ENCODE measurements at regions not wholly inside any gene's neighbourhood (a gene's known extent, or its start where the extent isn't known, plus 50 kb on each side); places are given as distances from the start of the nearest gene placed in this dataset.
"Not testable (repeated sequence)": the region's sequence is repeated elsewhere in the genome, so short reads cannot be mapped to it uniquely, and the experiment has no call there.

DNA sequence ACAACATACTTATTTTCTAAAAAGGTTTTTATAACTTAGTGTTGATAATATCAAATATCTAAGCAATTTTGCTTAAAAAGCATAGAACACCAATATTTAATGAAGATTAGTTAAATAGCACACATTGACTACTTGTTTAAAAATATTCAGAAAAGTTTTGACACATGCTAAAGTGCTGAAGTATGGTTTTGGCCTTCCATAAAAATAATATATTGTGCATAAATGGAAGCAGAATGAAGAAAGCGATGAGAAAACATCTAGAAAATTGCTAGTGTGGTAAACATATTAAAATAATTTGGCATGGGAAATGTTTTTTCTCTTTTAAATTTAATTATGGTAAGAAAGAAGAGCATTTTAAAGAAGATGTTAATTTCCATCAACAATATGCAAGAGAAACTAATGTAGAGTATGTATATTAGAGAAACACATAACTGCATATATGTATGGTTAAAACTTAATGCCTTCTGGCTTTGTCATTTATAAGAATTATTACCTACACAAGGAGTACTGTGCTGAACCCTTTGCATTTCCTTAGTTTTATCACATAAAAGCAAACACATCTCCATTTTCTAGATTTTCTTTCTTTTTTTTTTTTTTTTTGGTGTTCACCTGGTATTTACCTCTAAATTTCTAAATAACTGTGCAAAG is 921.0 kb upstream of the ADAMTS5 start:
- not testable (repeated sequence) for H3K36me3 ChIP-seq (ENCODE audit: insufficient read depth, low read length); H3K4me3 ChIP-seq (ENCODE audit: low read depth, low read length); H3K4me1 ChIP-seq (ENCODE audit: control insufficient read depth, insufficient read depth, low read length, unreplicated experiment); H2AFZ ChIP-seq (ENCODE audit: low read length, unreplicated experiment); H3K79me2 ChIP-seq (ENCODE audit: control insufficient read depth, insufficient read depth, low read length, unreplicated experiment); H3K27ac ChIP-seq (ENCODE audit: low read depth, low read length); H3K27me3 ChIP-seq (ENCODE audit: insufficient read depth, low read length)

DNA sequence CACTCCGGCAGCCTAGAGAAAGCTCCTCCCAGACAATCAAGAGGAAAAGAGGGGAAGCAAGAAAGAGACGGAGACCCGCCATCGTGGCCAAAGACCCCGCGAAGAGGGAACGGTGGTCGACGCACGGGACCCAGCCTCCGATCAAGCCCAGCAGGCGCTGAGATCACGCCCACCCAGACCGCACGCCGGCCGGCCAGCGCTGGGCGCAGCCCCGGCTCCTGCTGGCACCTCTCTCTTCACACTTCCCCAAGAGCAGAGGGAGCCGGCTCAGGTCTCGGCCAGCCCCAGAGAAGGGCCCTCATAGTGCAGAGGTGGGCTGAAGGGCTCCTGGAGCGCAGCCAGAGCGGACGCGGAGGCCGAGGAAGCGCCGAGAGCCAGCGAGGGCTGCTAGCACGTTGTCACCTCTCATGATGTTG is 918.4 kb upstream of the ADAMTS5 start:
- Histone ChIP-seq H2AFZ (ENCODE audit: low read length, unreplicated experiment) (no peak overlapping the region), H3K79me2 (ENCODE audit: control insufficient read depth, insufficient read depth, low read length, unreplicated experiment) (no peaks in the 10 kb centered on the region), H3K36me3 (ENCODE audit: insufficient read depth, low read length) (no peaks in the 10 kb centered on the region), H3K27ac (ENCODE audit: low read depth, low read length) (no peak overlapping the region), H3K4me3 (ENCODE audit: low read depth, low read length) (no peak overlapping the region), H3K27me3 (ENCODE audit: insufficient read depth, low read length) (no peaks in the 10 kb centered on the region), H3K4me1 (ENCODE audit: control insufficient read depth, insufficient read depth, low read length, unreplicated experiment) (no peaks in the 10 kb centered on the region)

DNA sequence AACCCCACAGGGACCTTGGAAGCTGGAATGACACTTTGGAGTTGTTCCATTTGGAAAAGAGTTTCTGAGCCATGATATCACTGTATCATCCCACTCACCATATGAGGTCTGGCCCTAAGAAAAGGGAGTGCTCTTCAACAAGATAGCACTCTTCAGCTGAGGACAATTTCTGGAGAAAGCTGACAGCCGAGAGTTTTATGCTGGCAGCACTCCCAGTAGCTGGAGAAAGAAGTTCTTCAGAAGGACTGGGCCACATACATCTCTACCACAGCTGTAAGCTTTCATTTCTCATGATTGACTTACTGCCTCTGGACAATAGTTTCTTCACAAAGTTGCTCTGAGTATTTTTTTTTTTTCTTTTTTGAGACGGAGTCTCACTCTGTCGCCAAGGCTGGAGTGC is 914.4 kb upstream of the ADAMTS5 start:
- not testable (repeated sequence) for H3K27ac ChIP-seq (ENCODE audit: low read depth, low read length)

DNA sequence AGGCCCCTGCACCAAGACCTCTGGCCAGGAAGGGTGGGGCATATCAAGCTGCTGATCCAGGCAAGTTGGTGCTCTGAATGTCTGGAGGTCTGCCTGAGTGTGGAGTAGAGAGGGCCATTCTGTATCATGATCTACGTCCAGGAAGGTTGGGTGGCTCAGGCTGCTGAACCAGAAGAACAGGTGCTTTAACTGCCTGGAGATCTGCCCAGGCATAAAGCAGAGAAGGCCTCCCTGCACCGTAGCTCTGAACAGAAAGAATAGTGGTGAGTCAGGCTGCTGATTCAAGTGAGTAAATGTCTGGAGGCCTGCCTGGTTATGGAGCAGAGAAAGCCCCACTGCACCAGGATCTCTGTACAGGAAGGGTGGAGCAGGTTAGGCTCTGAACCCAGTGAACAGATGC is 905.5 kb upstream of the ADAMTS5 start:
- not testable (repeated sequence) for H3K36me3 ChIP-seq (ENCODE audit: insufficient read depth, low read length); H3K4me1 ChIP-seq (ENCODE audit: control insufficient read depth, insufficient read depth, low read length, unreplicated experiment); H3K27ac ChIP-seq (ENCODE audit: low read depth, low read length); H3K27me3 ChIP-seq (ENCODE audit: insufficient read depth, low read length); H2AFZ ChIP-seq (ENCODE audit: low read length, unreplicated experiment); H3K4me3 ChIP-seq (ENCODE audit: low read depth, low read length); H3K79me2 ChIP-seq (ENCODE audit: control insufficient read depth, insufficient read depth, low read length, unreplicated experiment)

More for the DNA sequence above, 914.4 kb upstream of the ADAMTS5 start:
- not testable (repeated sequence) for H3K4me1 ChIP-seq (ENCODE audit: control insufficient read depth, insufficient read depth, low read length, unreplicated experiment); H2AFZ ChIP-seq (ENCODE audit: low read length, unreplicated experiment); H3K27me3 ChIP-seq (ENCODE audit: insufficient read depth, low read length); H3K4me3 ChIP-seq (ENCODE audit: low read depth, low read length); H3K36me3 ChIP-seq (ENCODE audit: insufficient read depth, low read length); H3K79me2 ChIP-seq (ENCODE audit: control insufficient read depth, insufficient read depth, low read length, unreplicated experiment)

DNA sequence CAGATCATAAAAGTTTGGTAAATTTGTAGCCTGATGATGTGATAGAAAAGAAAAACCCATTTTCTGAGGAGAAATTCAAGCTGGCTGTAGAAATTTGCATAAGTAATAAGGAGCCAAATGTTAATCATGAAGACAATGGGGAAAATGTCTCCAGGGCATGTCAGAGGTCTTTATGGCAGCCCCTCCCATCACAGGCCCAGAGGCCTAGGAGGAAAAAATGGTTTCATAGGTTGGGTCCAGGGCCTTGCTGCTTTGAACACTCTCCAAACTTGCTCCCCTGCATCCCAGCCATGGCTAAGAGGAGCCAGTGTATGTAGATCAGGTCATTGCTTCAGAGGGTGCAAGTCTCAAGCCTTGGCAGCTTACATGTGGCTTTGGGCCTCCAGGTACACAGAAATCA is 903.9 kb upstream of the ADAMTS5 start:
- H3K36me3 ChIP-seq (ENCODE audit: insufficient read depth, low read length); H3K27me3 ChIP-seq (ENCODE audit: insufficient read depth, low read length); H2AFZ ChIP-seq (ENCODE audit: low read length, unreplicated experiment); H3K27ac ChIP-seq (ENCODE audit: low read depth, low read length); H3K4me3 ChIP-seq (ENCODE audit: low read depth, low read length); H3K4me1 ChIP-seq (ENCODE audit: control insufficient read depth, insufficient read depth, low read length, unreplicated experiment); H3K79me2 ChIP-seq (ENCODE audit: control insufficient read depth, insufficient read depth, low read length, unreplicated experiment): not testable (repeated sequence)

DNA sequence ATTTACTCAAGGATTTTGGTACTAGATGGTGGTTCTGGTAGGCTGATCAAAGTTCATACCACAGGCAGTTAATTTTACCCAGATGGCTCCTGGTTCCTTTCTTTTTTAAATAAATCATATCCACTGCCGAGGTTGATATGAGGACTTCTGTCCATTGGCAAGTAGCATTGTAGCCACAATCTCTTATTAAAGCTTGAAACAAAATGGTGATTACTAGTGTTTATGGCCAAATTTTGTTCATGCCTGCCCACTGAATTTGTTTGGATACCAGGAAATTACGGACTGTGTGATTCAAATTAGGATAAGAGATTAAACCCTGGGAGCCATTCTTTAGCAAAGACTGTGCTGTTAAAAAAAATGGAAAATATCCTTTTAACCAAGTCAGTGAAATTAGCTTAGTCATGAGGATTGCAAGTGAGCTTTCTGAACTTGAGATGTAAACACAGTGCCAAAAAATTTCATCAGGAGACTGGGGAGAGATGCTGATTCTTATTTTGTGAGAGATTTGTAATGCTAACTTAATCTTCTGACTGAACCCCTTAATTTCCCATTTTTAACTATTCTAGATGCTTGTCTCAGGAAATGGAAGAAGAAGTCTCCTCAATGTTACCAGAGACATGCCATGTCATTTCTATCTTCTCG is 893.5 kb upstream of the ADAMTS5 start:
- H3K27ac ChIP-seq (ENCODE audit: low read depth, low read length) = peak overlapping the region; percentile 39; the same call in 1 of the 2 replicates
- not testable (repeated sequence) for H3K36me3 ChIP-seq (ENCODE audit: insufficient read depth, low read length); H3K79me2 ChIP-seq (ENCODE audit: control insufficient read depth, insufficient read depth, low read length, unreplicated experiment); H3K4me1 ChIP-seq (ENCODE audit: control insufficient read depth, insufficient read depth, low read length, unreplicated experiment); H3K27me3 ChIP-seq (ENCODE audit: insufficient read depth, low read length)
- H2AFZ ChIP-seq (ENCODE audit: low read length, unreplicated experiment) = peak overlapping the region; percentile 72
- peak overlapping the region; percentile 49 for H3K4me3 ChIP-seq (ENCODE audit: low read depth, low read length)

DNA sequence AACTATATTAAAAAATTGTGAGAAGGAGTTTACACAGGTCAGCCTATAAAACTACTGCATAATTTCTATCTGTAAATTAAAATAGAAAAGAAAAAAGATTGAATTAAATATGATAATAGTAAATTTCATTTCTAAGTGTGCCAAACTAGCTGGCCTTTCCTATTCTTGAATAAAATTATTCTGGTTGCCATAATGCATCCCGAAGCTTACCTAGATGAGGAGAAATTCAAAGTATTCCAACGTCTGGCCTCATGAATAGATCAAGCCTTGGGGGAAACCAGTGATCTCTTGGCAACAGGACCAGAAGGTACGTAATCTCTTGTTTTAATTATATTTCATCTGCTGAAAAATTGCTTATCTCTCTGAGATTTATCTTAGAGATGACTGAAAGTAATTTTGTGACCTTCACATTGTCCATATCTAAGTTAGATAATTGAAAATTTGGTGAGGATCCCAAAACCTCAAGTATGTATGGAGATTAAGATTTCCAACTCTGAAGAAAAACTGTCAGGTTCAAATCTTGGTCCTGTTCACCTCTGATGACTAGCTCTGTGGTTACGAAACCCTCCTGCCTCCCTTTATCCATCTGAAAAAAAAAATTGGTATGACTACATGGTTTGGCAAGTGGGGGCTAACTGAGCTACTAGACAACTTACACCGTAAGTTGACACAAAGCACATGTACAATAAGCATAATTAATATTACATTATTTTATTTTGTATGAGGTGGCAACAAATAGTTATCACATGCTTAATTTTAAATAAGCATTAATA is 891.4 kb upstream of the ADAMTS5 start:
- not testable (repeated sequence) for H3K4me1 ChIP-seq (ENCODE audit: control insufficient read depth, insufficient read depth, low read length, unreplicated experiment); H2AFZ ChIP-seq (ENCODE audit: low read length, unreplicated experiment); H3K27ac ChIP-seq (ENCODE audit: low read depth, low read length); H3K79me2 ChIP-seq (ENCODE audit: control insufficient read depth, insufficient read depth, low read length, unreplicated experiment); H3K36me3 ChIP-seq (ENCODE audit: insufficient read depth, low read length); H3K27me3 ChIP-seq (ENCODE audit: insufficient read depth, low read length); H3K4me3 ChIP-seq (ENCODE audit: low read depth, low read length)

DNA sequence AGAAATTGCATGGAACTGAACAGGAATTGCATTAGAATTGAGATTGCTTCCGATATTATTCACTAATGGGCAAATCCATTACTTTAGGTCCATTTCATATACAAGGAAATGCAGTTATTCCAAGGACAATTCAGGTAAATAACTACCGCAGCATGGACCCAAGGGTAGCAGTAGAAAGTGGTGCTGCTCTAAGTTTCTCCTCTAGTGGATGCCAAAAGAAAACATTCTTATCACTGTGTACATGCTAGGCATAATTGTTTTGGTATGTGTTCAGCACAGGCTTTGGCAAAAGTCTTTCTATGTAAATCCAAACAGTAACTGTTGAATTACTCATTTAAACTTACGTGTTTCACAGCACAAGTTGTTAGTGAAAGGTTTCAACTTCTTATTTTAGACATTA is 890.1 kb upstream of the ADAMTS5 start:
- H3K79me2 ChIP-seq (ENCODE audit: control insufficient read depth, insufficient read depth, low read length, unreplicated experiment); H2AFZ ChIP-seq (ENCODE audit: low read length, unreplicated experiment); H3K27me3 ChIP-seq (ENCODE audit: insufficient read depth, low read length); H3K36me3 ChIP-seq (ENCODE audit: insufficient read depth, low read length); H3K4me1 ChIP-seq (ENCODE audit: control insufficient read depth, insufficient read depth, low read length, unreplicated experiment); H3K4me3 ChIP-seq (ENCODE audit: low read depth, low read length); H3K27ac ChIP-seq (ENCODE audit: low read depth, low read length): not testable (repeated sequence)

DNA sequence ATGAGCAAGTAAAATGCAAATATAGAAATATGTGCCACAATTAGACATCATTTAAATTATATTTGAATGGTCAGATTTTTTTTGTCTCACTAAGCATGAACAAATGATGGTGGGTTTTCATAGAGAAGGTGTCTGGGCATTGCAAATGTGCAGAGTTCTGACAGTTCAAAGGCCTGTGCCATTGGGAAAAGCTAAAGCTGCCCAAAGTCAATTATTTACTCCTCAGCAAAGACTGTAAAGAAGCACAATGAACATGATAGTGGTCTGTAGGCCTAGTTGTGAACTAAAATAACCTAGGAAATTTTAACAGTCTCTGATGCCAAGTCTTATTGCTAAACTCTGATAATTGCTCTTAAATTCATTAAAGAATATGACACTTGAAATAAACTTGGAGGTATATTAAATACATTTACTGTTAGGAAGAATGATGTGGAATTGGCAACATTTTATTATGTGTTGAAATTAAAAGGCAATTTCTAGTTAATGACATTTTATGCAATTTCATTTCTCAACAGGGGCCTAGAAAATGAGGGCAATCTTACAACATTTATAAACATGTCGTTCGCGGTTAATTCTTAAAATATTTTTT is 874.3 kb upstream of the ADAMTS5 start:
- Histone ChIP-seq H3K27ac (ENCODE audit: low read depth, low read length) (no peak overlapping the region), H3K4me1 (ENCODE audit: control insufficient read depth, insufficient read depth, low read length, unreplicated experiment) (no peaks in the 10 kb centered on the region), H3K36me3 (ENCODE audit: insufficient read depth, low read length) (no peaks in the 10 kb centered on the region), H2AFZ (ENCODE audit: low read length, unreplicated experiment) (no peak overlapping the region), H3K4me3 (ENCODE audit: low read depth, low read length) (no peak overlapping the region), H3K79me2 (ENCODE audit: control insufficient read depth, insufficient read depth, low read length, unreplicated experiment) (no peaks in the 10 kb centered on the region), H3K27me3 (ENCODE audit: insufficient read depth, low read length) (no peaks in the 10 kb centered on the region)

DNA sequence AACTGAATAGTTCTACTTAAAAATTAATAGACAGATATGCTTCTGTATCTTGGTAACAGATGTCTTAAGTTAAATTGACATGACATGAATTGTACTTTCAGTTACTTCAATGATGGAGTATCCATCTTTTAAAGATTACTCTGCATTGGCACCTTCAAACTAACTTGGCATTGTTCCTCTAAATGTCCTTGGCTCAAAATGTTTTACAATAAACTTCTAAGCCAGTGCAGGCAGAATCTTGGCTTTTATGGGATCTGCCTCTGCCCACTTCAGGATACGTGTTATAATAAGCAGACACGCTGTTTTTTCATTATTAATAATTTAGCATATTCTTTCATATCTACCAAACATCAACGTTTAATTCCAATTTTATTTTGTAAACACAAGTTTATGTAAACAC is 873.4 kb upstream of the ADAMTS5 start:
- no peak overlapping the region for H3K27ac ChIP-seq (ENCODE audit: low read depth, low read length)
- no peaks in the 10 kb centered on the region for H3K27me3 ChIP-seq (ENCODE audit: insufficient read depth, low read length)
- H3K36me3 ChIP-seq (ENCODE audit: insufficient read depth, low read length) = no peaks in the 10 kb centered on the region
- no peak overlapping the region for H3K4me3 ChIP-seq (ENCODE audit: low read depth, low read length)
- H3K79me2 ChIP-seq (ENCODE audit: control insufficient read depth, insufficient read depth, low read length, unreplicated experiment) = no peaks in the 10 kb centered on the region
- H2AFZ ChIP-seq (ENCODE audit: low read length, unreplicated experiment) = no peak overlapping the region
- no peaks in the 10 kb centered on the region for H3K4me1 ChIP-seq (ENCODE audit: control insufficient read depth, insufficient read depth, low read length, unreplicated experiment)
